ENCODE measurements at regions not wholly inside any gene's neighbourhood (a gene's known extent, or its start where the extent isn't known, plus 50 kb on each side); places are given as distances from the start of the nearest gene placed in this dataset.
A peak's percentile ranks its signal among the peaks of the same experiment; 100 is the strongest.

DNA sequence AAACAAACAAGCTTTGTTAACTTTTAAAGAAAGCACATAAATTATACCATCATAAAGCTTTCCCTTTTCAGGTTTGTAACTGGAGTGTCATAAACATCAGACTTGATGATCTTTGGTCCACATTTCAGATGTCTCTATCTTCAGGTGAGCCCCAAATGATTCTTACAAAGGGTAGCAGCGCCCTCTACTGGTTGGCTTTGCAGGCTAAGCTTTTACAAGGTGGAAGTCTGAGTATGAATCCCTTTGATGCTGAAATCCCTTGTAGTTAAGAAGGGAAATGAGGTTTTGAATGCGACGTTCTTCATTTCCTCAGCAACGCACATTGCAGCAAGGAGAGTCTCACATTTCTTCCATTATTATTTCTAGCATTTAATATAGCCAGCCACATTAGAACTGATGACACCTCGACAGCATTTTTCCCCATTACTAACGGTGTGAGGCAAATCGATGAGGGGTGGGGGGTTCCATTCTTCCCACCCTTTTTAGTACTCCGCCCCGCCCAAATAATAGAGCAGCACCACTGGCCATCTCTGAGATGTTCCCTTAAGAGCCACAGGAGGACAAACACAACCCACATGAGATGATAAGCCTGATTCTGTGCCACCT, 126.3 kb upstream of the NT5E start:
- 26 to 41% (median 37%) methylated on average over 9 of the region's 9 CpGs for WGBS, 3 donors
- TF ChIP-seq CTCF (IDR thresholded peaks at IDR 0.05) (peak; percentile 26 to 45 (median 39)), EP300 (IDR thresholded peaks at IDR 0.05) (no peak), POLR2A (IDR thresholded peaks at IDR 0.05) (no peak)
- H3K27me3 ChIP-seq = no peaks in the 10 kb centered on the region
- intact Hi-C loops (cut with DNase I) = no loop called here
- no peak overlapping the region for H3K4me3 ChIP-seq
- no peaks in the 10 kb centered on the region for H3K36me3 ChIP-seq
- H3K4me1 ChIP-seq (ENCODE audit: insufficient read depth) = no peaks in the 10 kb centered on the region
- no peak overlapping the region for H3K27ac ChIP-seq
- H3K9me3 ChIP-seq = no peaks in the 10 kb centered on the region
- DNase-seq = peak; percentile 23 to 68 (median 53)

- intact Hi-C loops (cut with DNase I) = no loop called here
- no peaks in the 10 kb centered on the region for H3K9me3 ChIP-seq
- no peak for DNase-seq
- no peak overlapping the region for H3K27ac ChIP-seq
- 15 to 22% (median 19%) methylated on average over 2 of the region's 2 CpGs for WGBS, 3 donors
- TF ChIP-seq EP300 (IDR thresholded peaks at IDR 0.05) (no peak), POLR2A (IDR thresholded peaks at IDR 0.05) (no peak), CTCF (IDR thresholded peaks at IDR 0.05) (no peak)
- no peak overlapping the region for H3K4me3 ChIP-seq
- no peaks in the 10 kb centered on the region for H3K36me3 ChIP-seq
- H3K27me3 ChIP-seq = no peaks in the 10 kb centered on the region
- H3K4me1 ChIP-seq (ENCODE audit: insufficient read depth) = no peaks in the 10 kb centered on the region
Measured at GRCh38 chr6:85322446-85323105, 127.3 kb upstream of the NT5E start.

DNA sequence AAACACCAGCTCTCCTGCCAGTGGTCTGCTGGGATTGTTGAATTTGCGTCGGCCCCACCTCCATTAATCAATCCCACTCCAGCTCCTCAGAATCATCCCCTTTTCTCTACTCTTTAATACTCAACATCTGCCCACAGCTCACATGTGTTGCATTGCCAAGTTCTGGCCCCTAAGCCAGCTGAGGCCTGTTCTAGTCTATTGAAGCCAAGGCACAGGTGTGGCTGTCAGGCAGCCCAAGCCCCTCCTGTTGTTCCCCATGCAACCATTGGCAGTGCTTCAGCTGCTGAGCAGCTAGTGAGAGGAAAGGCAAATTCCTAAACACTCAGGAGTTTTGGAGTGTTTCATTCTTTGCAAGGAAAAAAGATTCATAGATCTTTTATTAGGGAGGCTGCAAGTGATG, 128.0 kb upstream of the NT5E start:
- no peak for DNase-seq
- TF ChIP-seq CTCF (IDR thresholded peaks at IDR 0.05) (no peak), POLR2A (IDR thresholded peaks at IDR 0.05) (no peak), EP300 (IDR thresholded peaks at IDR 0.05) (no peak)
- Histone ChIP-seq H3K4me3 (no peak overlapping the region), H3K9me3 (no peaks in the 10 kb centered on the region), H3K4me1 (ENCODE audit: insufficient read depth) (no peaks in the 10 kb centered on the region), H3K27ac (no peak overlapping the region), H3K36me3 (no peaks in the 10 kb centered on the region), H3K27me3 (no peaks in the 10 kb centered on the region)
- 76 to 91% (median 82%) methylated on average over 2 of the region's 2 CpGs for WGBS, 3 donors
- intact Hi-C loops (cut with DNase I) = no loop called here

DNA sequence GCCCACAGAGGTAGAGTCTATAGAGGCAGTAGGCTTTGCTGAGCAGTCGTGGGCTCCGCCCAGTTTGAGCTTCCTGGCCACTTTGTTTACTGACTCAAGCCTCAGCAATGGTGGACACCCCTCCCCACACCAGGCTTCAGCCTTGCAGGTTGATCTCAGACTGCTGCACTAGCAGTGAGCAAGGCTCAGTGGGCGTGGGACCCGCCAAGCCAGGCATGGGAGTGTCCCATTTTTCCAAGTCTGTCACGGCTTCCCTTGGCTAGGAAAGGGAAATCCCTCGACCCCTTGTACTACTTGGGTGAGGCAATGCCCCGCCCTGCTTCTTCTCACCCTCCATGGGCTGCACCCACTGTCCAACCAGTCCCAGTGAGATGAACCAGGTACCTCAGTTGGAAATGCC, 135.3 kb upstream of the NT5E start:
- Histone ChIP-seq H3K27ac (no peak overlapping the region), H3K36me3 (no peaks in the 10 kb centered on the region), H3K4me1 (ENCODE audit: insufficient read depth) (no peaks in the 10 kb centered on the region), H3K27me3 (no peaks in the 10 kb centered on the region), H3K4me3 (no peak overlapping the region), H3K9me3 (no peaks in the 10 kb centered on the region)
- intact Hi-C loops (cut with DNase I) = no loop called here
- DNase-seq = no peak
- TF ChIP-seq EP300 (IDR thresholded peaks at IDR 0.05) = no peak
- no peak for TF ChIP-seq POLR2A (IDR thresholded peaks at IDR 0.05)
- no peak for TF ChIP-seq CTCF (IDR thresholded peaks at IDR 0.05)
- WGBS, 3 donors = 71 to 84% (median 78%) methylated on average over 7 of the region's 7 CpGs

Data from ovary (tissue), 7 donors.